ENCODE measurements at regions not wholly inside any gene's neighbourhood (a gene's known extent, or its start where the extent isn't known, plus 50 kb on each side); places are given as distances from the start of the nearest gene placed in this dataset.

- intact Hi-C loops (cut with DNase I; ENCODE audit: low total_unique reads), result no loop called here
- H3K4me3 ChIP-seq, result no peak overlapping the region
- 47 to 81% (median 79%) methylated on average over 2 of the region's 2 CpGs for WGBS, 5 donors
- peaks cover 0 to 9% (median 2%) of the 10 kb centered on the region in 4 donors for H3K9me3 ChIP-seq
- no peaks in the 10 kb centered on the region for H3K4me1 ChIP-seq
- no peaks in the 10 kb centered on the region for H3K36me3 ChIP-seq
- H3K27ac ChIP-seq, result no peak overlapping the region
- no peak for DNase-seq
- TF ChIP-seq POLR2AphosphoS5 (IDR thresholded peaks at IDR 0.05) (no peak), EP300 (IDR thresholded peaks at IDR 0.05) (no peak), POLR2A (IDR thresholded peaks at IDR 0.05) (no peak)
- TF ChIP-seq, protein P1, sequence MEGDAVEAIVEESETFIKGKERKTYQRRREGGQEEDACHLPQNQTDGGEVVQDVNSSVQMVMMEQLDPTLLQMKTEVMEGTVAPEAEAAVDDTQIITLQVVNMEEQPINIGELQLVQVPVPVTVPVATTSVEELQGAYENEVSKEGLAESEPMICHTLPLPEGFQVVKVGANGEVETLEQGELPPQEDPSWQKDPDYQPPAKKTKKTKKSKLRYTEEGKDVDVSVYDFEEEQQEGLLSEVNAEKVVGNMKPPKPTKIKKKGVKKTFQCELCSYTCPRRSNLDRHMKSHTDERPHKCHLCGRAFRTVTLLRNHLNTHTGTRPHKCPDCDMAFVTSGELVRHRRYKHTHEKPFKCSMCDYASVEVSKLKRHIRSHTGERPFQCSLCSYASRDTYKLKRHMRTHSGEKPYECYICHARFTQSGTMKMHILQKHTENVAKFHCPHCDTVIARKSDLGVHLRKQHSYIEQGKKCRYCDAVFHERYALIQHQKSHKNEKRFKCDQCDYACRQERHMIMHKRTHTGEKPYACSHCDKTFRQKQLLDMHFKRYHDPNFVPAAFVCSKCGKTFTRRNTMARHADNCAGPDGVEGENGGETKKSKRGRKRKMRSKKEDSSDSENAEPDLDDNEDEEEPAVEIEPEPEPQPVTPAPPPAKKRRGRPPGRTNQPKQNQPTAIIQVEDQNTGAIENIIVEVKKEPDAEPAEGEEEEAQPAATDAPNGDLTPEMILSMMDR (IDR thresholded peaks at IDR 0.05), result no peak
- no peaks in the 10 kb centered on the region for H3K27me3 ChIP-seq
Observed at GRCh38 chr3:74314696-74315095, 299.8 kb downstream of the CNTN3 start.

- H3K27ac ChIP-seq, result no peak overlapping the region
- no peaks in the 10 kb centered on the region for H3K9me3 ChIP-seq
- no peaks in the 10 kb centered on the region for H3K4me1 ChIP-seq
- H3K36me3 ChIP-seq, result no peaks in the 10 kb centered on the region
- TF ChIP-seq, protein P1 (IDR thresholded peaks at IDR 0.05), result no peak
- TF ChIP-seq POLR2AphosphoS5 (IDR thresholded peaks at IDR 0.05), result no peak
- TF ChIP-seq EP300 (IDR thresholded peaks at IDR 0.05), result no peak
- TF ChIP-seq POLR2A (IDR thresholded peaks at IDR 0.05), result no peak
- no peaks in the 10 kb centered on the region for H3K27me3 ChIP-seq
- WGBS, 5 donors, result 79 to 100% (median 93%) methylated on average over 1 of the region's 1 CpG
- DNase-seq, result no peak
- no peak overlapping the region for H3K4me3 ChIP-seq
- intact Hi-C loops (cut with DNase I; ENCODE audit: low total_unique reads), result no loop called here
Observed at GRCh38 chr3:74309716-74310115, 304.7 kb downstream of the CNTN3 start.

DNA sequence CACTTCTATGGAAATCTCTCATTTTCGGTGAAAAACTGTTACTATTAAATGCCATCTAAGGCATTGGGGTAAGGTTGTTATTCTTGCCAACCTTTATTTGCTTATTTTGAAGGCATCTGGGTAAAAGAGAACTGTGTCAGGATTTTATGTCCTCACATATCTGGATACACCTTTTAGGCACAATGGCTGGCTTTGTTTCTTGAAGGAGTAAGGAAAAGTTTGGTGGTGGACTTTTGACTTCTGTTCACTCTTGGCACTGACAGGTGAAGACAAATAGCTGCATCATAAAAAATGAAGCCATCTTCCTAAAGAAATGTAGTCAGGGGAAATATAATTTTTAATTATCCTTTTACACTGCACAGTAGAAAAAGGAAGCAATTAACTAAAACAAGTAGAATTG is 310.0 kb downstream of the CNTN3 start:
- TF ChIP-seq, protein P1 (IDR thresholded peaks at IDR 0.05), result no peak
- no peak for TF ChIP-seq POLR2AphosphoS5 (IDR thresholded peaks at IDR 0.05)
- TF ChIP-seq EP300 (IDR thresholded peaks at IDR 0.05), result no peak
- no peak for TF ChIP-seq POLR2A (IDR thresholded peaks at IDR 0.05)
- no peaks in the 10 kb centered on the region for H3K9me3 ChIP-seq
- H3K4me3 ChIP-seq, result no peak overlapping the region
- H3K36me3 ChIP-seq, result peaks cover 0 to 4% (median 0%) of the 10 kb centered on the region in 4 donors
- H3K27ac ChIP-seq, result no peak overlapping the region
- 81 to 100% (median 90%) methylated on average over 1 of the region's 1 CpG for WGBS, 5 donors
- no peaks in the 10 kb centered on the region for H3K4me1 ChIP-seq
- intact Hi-C loops (cut with DNase I; ENCODE audit: low total_unique reads), result no loop called here
- H3K27me3 ChIP-seq, result no peaks in the 10 kb centered on the region
- DNase-seq, result no peak

GRCh38 chr3:74303711-74304110 is 310.7 kb downstream of the CNTN3 start:
- no peak for DNase-seq
- Histone ChIP-seq H3K36me3 (peaks cover 0 to 4% (median 0%) of the 10 kb centered on the region in 4 donors), H3K4me3 (no peak overlapping the region), H3K4me1 (no peaks in the 10 kb centered on the region), H3K9me3 (no peaks in the 10 kb centered on the region), H3K27me3 (no peaks in the 10 kb centered on the region), H3K27ac (no peak overlapping the region)
- TF ChIP-seq POLR2AphosphoS5 (IDR thresholded peaks at IDR 0.05) (no peak), EP300 (IDR thresholded peaks at IDR 0.05) (no peak), POLR2A (IDR thresholded peaks at IDR 0.05) (no peak)
- TF ChIP-seq, protein P1 (IDR thresholded peaks at IDR 0.05), result no peak
- intact Hi-C loops (cut with DNase I; ENCODE audit: low total_unique reads), result no loop called here
- 79 to 90% (median 85%) methylated on average over 2 of the region's 2 CpGs for WGBS, 5 donors

All from stomach (tissue), 8 donors.